Liver (tissue), 3 donors: ENCODE measurements at regions not wholly inside any gene's neighbourhood (a gene's known extent, or its start where the extent isn't known, plus 50 kb on each side); places are given as distances from the start of the nearest gene placed in this dataset.

Experiments used
- EGR1 ChIP-seq, 2 donors: IDR thresholded peaks; 2 replicates each; pipeline ENCODE4 v1.6.1; 2016 to 2018; ENCODE audit warnings: antibody characterized with exemption in 2 of 2, low read depth in 2 of 2
- HNF4G ChIP-seq: IDR thresholded peaks from 2 replicates; pipeline ENCODE4 v1.6.1; 2016; ENCODE audit warnings: antibody characterized with exemption
- JUND ChIP-seq, 2 donors: IDR thresholded peaks; 2 replicates each; pipeline ENCODE4 v1.6.1; 2016; ENCODE audit warnings: antibody characterized with exemption in 2 of 2
- RAD21 ChIP-seq, 2 donors: IDR thresholded peaks; 2 replicates each; pipeline ENCODE4 v1.6.1; 2016; ENCODE audit warnings: antibody characterized with exemption in 2 of 2, mild to moderate bottlenecking in 2 of 2
- RXRA ChIP-seq, 2 donors: IDR thresholded peaks; 2 replicates each; pipeline ENCODE4 v1.6.1; 2017 to 2018; ENCODE audit warnings: antibody characterized with exemption in 2 of 2, mild to moderate bottlenecking in 1 of 2
- TAF1 ChIP-seq: conservative IDR thresholded peaks from 2 replicates; pipeline ENCODE4 v1.6.1; 2016; ENCODE audit warnings: antibody characterized with exemption, mild to moderate bottlenecking
- YY1 ChIP-seq: IDR thresholded peaks from 2 replicates; pipeline ENCODE4 v1.6.1; 2016; ENCODE audit warnings: antibody characterized with exemption, mild to moderate bottlenecking
- TF ChIP-seq, protein P1 (sequence below): fragments of 150-350 bp; IDR thresholded peaks from 2 replicates; pipeline ENCODE4 v1.5.1; 2017; ENCODE audit warnings: improper control_type of control experiment, low read depth, low read length; ENCODE audit not compliant: missing input control
- TF ChIP-seq, protein P2 (sequence below): IDR thresholded peaks from 2 replicates; pipeline ENCODE4 v1.6.1; 2016; ENCODE audit warnings: antibody characterized with exemption, mild to moderate bottlenecking
- TF ChIP-seq, protein P3 (sequence below): IDR thresholded peaks from 2 replicates; pipeline ENCODE4 v1.6.1; 2016; ENCODE audit warnings: antibody characterized with exemption
- donor health status: healthy.
- donor health status: healthy.

DNA sequence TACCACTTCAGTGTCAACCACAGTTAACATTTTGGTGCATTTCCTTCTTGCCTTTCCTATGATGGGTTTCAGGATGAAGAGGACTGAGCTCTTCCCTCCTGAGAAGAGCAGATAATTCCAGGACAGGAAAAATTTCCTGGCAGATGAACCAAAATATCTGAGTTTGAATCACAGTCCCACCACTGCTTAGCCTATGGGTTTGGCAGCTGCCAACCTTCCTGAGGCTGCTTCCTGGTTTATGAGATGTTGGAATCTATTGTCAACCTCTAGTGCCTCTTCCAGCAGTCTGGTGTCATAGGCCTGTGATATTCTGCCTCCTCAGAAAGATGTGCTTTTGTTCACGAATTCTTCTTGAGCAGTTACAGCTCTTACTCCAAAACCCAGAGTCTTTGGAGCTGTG, 197.4 kb upstream of the FRMD6 start:
- TF ChIP-seq, protein P1, sequence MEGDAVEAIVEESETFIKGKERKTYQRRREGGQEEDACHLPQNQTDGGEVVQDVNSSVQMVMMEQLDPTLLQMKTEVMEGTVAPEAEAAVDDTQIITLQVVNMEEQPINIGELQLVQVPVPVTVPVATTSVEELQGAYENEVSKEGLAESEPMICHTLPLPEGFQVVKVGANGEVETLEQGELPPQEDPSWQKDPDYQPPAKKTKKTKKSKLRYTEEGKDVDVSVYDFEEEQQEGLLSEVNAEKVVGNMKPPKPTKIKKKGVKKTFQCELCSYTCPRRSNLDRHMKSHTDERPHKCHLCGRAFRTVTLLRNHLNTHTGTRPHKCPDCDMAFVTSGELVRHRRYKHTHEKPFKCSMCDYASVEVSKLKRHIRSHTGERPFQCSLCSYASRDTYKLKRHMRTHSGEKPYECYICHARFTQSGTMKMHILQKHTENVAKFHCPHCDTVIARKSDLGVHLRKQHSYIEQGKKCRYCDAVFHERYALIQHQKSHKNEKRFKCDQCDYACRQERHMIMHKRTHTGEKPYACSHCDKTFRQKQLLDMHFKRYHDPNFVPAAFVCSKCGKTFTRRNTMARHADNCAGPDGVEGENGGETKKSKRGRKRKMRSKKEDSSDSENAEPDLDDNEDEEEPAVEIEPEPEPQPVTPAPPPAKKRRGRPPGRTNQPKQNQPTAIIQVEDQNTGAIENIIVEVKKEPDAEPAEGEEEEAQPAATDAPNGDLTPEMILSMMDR: no peak
- TF ChIP-seq YY1: no peak
- TF ChIP-seq, protein P2, sequence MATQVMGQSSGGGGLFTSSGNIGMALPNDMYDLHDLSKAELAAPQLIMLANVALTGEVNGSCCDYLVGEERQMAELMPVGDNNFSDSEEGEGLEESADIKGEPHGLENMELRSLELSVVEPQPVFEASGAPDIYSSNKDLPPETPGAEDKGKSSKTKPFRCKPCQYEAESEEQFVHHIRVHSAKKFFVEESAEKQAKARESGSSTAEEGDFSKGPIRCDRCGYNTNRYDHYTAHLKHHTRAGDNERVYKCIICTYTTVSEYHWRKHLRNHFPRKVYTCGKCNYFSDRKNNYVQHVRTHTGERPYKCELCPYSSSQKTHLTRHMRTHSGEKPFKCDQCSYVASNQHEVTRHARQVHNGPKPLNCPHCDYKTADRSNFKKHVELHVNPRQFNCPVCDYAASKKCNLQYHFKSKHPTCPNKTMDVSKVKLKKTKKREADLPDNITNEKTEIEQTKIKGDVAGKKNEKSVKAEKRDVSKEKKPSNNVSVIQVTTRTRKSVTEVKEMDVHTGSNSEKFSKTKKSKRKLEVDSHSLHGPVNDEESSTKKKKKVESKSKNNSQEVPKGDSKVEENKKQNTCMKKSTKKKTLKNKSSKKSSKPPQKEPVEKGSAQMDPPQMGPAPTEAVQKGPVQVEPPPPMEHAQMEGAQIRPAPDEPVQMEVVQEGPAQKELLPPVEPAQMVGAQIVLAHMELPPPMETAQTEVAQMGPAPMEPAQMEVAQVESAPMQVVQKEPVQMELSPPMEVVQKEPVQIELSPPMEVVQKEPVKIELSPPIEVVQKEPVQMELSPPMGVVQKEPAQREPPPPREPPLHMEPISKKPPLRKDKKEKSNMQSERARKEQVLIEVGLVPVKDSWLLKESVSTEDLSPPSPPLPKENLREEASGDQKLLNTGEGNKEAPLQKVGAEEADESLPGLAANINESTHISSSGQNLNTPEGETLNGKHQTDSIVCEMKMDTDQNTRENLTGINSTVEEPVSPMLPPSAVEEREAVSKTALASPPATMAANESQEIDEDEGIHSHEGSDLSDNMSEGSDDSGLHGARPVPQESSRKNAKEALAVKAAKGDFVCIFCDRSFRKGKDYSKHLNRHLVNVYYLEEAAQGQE: no peak
- TF ChIP-seq, protein P3, sequence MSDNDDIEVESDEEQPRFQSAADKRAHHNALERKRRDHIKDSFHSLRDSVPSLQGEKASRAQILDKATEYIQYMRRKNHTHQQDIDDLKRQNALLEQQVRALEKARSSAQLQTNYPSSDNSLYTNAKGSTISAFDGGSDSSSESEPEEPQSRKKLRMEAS: no peak
- no peak for TF ChIP-seq HNF4G
- no peak for TF ChIP-seq RXRA (IDR thresholded peaks at IDR 0.05)
- no peak for TF ChIP-seq EGR1 (IDR thresholded peaks at IDR 0.05; ENCODE audit: low read depth in 2 of 2)
- no peak for TF ChIP-seq JUND (IDR thresholded peaks at IDR 0.05)
- no peak for TF ChIP-seq TAF1
- no peak for TF ChIP-seq RAD21 (IDR thresholded peaks at IDR 0.05)
